Adrenal gland (tissue), 9 donors: ENCODE measurements at regions not wholly inside any gene's neighbourhood (a gene's known extent, or its start where the extent isn't known, plus 50 kb on each side); places are given as distances from the start of the nearest gene placed in this dataset.

Experiments used
- DNase-seq, 7 donors: peaks; one replicate each; pipeline ENCODE4 v3.0.0-alpha.2; 2019 to 2020
- H3K27ac ChIP-seq, 5 donors: fragments of 200-600 bp; sonication (generic) in 4 of 5; 1 replicate in 3 of 5; 2 replicates in 2 of 5; pipeline versions ENCODE4 v1.5.1 to v1.8.0; 2016 to 2020; ENCODE audit warnings: mild to moderate bottlenecking in 1 of 5
- H3K27me3 ChIP-seq: fragments of 200-600 bp; 2 replicates; pipeline ENCODE4 v1.8.0; 2021
- H3K36me3 ChIP-seq, 2 donors: fragments of 200-600 bp; replicated peaks in 1 of 2; 1 replicate in 1 of 2; 2 replicates in 1 of 2; pipeline versions ENCODE4 v1.5.1 to v1.8.0; 2018 to 2022
- H3K4me1 ChIP-seq, 2 donors: fragments of 200-600 bp; replicated peaks in 1 of 2; 1 replicate in 1 of 2; 2 replicates in 1 of 2; pipeline versions ENCODE4 v1.5.1 to v1.8.0; 2018 to 2021
- H3K4me3 ChIP-seq, 4 donors: fragments of 200-600 bp; sonication (generic) in 3 of 4; one replicate each; pipeline ENCODE4 v1.5.1; 2016 to 2018
- H3K9me3 ChIP-seq, 3 donors: fragments of 200-600 bp; sonication (generic) in 1 of 3; replicated peaks in 1 of 3; 1 replicate in 2 of 3; 2 replicates in 1 of 3; pipeline versions ENCODE4 v1.5.1 to v1.8.0; 2016 to 2021
- POLR2A ChIP-seq, 2 donors: fragments of 450-650 bp; IDR thresholded peaks; one replicate each; pipeline ENCODE4 v1.6.1; 2017; ENCODE audit warnings: antibody characterized with exemption in 2 of 2, mild to moderate bottlenecking in 2 of 2, moderate library complexity in 1 of 2
- WGBS, 4 donors: extraction: QIAGEN DNeasy Blood & Tissue Kit in 2 of 4; methylation state at CpG; one replicate each; pipeline versions ENCODE4 v1.1.5 to v1.1.7; 2013 to 2017; 5-methylcytosine and 5-hydroxymethylcytosine counted together
- intact Hi-C, 2 donors: fragments of 100-400 bp; cut with DNase I; formaldehyde crosslinking; loops; one replicate each; pipeline versions ENCODE4 v1.14.1 to v1.15.0; 2022 to 2023
- TF ChIP-seq, protein P1 (sequence below), 6 experiments: fragments of 450-650 bp in 4 of 6; fragments of 200-600 bp in 2 of 6; sonication (generic) in 1 of 6; IDR thresholded peaks; 1 replicate in 5 of 6; 2 replicates in 1 of 6; pipeline versions ENCODE4 v1.5.1 to v1.8.0; 2016 to 2021; ENCODE audit warnings: antibody characterized with exemption in 6 of 6, mild to moderate bottlenecking in 2 of 6, moderate library complexity in 1 of 6
- donor health status: healthy with polysubstance abuse.
- donor health status: Bipolar disorder and iron deficiency.
- donor health status: DM: yes; HTN: yes; CAD: no.
- donor health status: DM: no; HTN: no; CAD: no.
- donor health status: DM: no; HTN: no; CAD: no.

DNA sequence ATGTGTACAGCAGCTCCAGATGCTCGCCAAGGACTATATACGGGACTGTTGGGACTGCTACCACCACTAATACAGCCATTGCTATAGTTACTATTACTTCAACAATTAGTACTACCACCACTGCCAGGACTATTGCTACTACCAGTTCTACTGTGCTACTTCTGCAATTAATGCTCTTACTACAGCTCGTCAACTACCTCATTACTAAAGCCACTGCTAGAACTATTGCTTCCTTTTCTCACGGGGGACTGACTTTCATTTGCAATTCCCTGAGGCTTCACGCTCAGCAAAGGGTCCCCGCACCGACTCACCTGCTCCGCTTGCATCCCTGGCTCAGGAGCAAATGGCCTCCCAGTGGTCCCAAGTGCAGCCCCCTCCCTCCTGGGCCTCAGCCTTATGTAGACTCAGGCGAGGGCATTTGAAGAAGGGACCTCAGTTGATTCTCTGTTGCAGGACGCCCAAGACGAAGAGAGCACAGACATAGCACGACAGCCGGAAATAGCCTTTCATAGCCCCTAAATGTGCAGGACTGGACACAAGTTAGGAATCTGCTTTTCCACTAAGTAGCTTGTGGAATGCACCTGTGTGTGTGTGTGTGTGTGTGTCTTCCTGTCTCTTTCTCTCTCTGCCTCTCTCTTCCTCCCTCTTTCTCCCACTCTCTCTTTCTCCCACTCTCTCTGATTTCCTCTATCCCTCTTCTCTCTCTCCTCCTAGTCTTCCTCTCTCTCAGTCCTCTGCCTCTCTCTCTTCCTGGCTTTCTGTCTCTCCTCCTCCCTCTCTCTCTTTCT is 294.8 kb downstream of the ASMT start:
- Histone ChIP-seq H3K9me3 (no peaks in the 10 kb centered on the region), H3K27me3 (no peaks in the 10 kb centered on the region), H3K36me3 (no peaks in the 10 kb centered on the region), H3K27ac (no peak overlapping the region), H3K4me3 (no peak overlapping the region), H3K4me1 (no peaks in the 10 kb centered on the region)
- DNase-seq: no peak
- intact Hi-C loops: no loop called here
- TF ChIP-seq, protein P1, sequence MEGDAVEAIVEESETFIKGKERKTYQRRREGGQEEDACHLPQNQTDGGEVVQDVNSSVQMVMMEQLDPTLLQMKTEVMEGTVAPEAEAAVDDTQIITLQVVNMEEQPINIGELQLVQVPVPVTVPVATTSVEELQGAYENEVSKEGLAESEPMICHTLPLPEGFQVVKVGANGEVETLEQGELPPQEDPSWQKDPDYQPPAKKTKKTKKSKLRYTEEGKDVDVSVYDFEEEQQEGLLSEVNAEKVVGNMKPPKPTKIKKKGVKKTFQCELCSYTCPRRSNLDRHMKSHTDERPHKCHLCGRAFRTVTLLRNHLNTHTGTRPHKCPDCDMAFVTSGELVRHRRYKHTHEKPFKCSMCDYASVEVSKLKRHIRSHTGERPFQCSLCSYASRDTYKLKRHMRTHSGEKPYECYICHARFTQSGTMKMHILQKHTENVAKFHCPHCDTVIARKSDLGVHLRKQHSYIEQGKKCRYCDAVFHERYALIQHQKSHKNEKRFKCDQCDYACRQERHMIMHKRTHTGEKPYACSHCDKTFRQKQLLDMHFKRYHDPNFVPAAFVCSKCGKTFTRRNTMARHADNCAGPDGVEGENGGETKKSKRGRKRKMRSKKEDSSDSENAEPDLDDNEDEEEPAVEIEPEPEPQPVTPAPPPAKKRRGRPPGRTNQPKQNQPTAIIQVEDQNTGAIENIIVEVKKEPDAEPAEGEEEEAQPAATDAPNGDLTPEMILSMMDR (IDR thresholded peaks at IDR 0.05): no peak
- TF ChIP-seq POLR2A (IDR thresholded peaks at IDR 0.05): no peak
- WGBS, 4 donors: 44 to 50% (median 47%) methylated on average over 13 of the region's 13 CpGs

DNA sequence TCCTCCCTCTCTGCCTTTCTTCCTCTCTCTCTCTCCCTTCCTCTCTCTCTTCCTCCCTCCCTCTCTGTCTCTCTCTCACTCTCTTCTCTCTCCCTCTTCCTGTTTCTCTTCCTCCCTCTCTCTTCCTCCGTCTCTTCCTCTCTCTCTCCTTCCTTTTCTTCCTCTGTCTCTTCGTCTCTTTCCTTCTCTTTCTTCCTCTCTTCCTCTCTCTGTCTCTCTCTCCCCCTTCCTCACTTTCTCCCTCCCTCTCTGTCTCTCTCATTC is 295.3 kb downstream of the ASMT start:
- Histone ChIP-seq H3K4me3 (no peak overlapping the region), H3K27me3 (no peaks in the 10 kb centered on the region), H3K4me1 (no peaks in the 10 kb centered on the region), H3K27ac (no peak overlapping the region), H3K36me3 (no peaks in the 10 kb centered on the region), H3K9me3 (no peaks in the 10 kb centered on the region)
- 57 to 70% (median 65%) methylated on average over 2 of the region's 2 CpGs for WGBS, 4 donors
- DNase-seq: no peak
- TF ChIP-seq, protein P1 (IDR thresholded peaks at IDR 0.05): no peak
- TF ChIP-seq POLR2A (IDR thresholded peaks at IDR 0.05): no peak
- intact Hi-C loops: no loop called here

DNA sequence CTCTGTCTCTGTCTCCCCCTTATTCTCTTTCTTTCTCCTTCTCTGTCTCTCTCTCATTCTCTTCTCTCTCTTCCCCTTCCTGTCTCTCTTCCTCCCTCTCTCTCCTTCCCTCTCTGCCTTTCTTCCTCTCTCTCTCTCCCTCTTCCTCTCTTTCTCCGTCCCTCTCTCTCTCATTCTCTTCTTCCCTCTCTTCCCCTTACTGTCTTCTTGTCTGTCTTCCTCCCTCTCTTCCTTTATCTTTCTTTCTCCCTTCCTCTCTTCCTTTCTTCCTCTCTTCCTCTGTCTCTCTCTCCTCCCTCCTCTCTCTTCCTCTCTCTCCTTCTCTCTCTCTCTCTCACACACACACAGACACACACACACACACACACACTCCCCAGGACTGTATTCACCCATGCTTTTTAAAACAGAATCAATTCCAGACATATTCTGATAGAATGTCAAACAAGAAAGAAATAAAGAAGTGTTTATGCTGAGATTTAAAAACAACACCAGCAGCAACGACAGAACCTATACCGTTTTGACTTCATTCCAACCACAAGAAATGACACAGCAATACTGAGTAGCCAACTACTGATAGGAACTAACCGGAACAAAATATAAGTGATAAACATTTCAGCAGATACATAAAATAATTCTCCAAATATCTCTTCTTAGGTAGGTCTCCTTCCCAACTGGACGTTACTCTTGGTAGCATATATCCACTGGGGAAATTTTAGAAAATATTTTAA is 296.7 kb downstream of the ASMT start:
- intact Hi-C loops: no loop called here
- Histone ChIP-seq H3K27me3 (no peaks in the 10 kb centered on the region), H3K27ac (no peak overlapping the region), H3K4me1 (no peaks in the 10 kb centered on the region), H3K36me3 (no peaks in the 10 kb centered on the region), H3K4me3 (no peak overlapping the region), H3K9me3 (no peaks in the 10 kb centered on the region)
- TF ChIP-seq, protein P1 (IDR thresholded peaks at IDR 0.05): no peak
- no peak for TF ChIP-seq POLR2A (IDR thresholded peaks at IDR 0.05)
- DNase-seq: no peak
- WGBS, 4 donors: 46 to 64% (median 52%) methylated on average over 5 of the region's 5 CpGs

DNA sequence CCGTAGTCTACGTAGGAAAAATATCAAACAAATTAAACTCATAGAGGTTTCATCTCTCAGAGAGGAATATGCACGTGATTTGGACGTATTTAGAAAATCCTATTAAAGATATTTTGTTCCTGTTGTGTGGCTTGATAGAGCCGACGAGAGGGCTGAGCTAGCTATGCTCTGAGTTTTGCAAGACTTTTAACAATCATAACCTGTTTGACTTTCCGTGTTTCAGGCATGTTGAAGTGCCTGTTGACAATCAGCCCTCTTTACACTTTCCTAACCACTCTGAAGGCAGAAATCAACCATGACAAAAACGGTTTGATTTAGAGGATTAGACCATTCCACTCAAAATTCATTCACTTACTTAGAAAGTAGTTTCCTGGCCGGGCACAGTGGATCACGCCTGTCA is 297.3 kb downstream of the ASMT start:
- no peak overlapping the region for H3K4me3 ChIP-seq
- no peaks in the 10 kb centered on the region for H3K36me3 ChIP-seq
- H3K4me1 ChIP-seq: no peaks in the 10 kb centered on the region
- no peaks in the 10 kb centered on the region for H3K9me3 ChIP-seq
- TF ChIP-seq, protein P1 (IDR thresholded peaks at IDR 0.05): no peak
- no peak for TF ChIP-seq POLR2A (IDR thresholded peaks at IDR 0.05)
- DNase-seq: no peak
- 77 to 79% (median 78%) methylated on average over 10 of the region's 10 CpGs for WGBS, 4 donors
- intact Hi-C loops: no loop called here
- H3K27ac ChIP-seq: no peak overlapping the region
- no peaks in the 10 kb centered on the region for H3K27me3 ChIP-seq
